Psoas muscle (tissue), 7 donors: ENCODE measurements at regions not wholly inside any gene's neighbourhood (a gene's known extent, or its start where the extent isn't known, plus 50 kb on each side); places are given as distances from the start of the nearest gene placed in this dataset.

Experiments
- ATAC-seq, 4 donors: fragments of 200-7000 bp; cut with Tn5 transposase; one replicate each; pipeline ENCODE4 v1.9.1; 2020; ENCODE audit warnings: moderate library complexity in 3 of 4, mild to moderate bottlenecking in 2 of 4
- DNase-seq, 2 donors: peaks; one replicate each; pipeline ENCODE4 v3.0.0-alpha.2; 2020
- H3K27ac ChIP-seq: fragments of 200-600 bp; one replicate; pipeline ENCODE4 v1.8.0; 2022
- H3K27me3 ChIP-seq, 3 donors: fragments of 200-600 bp in 1 of 3; one replicate each; pipeline versions ENCODE4 v1.6.1 to v1.8.0; 2013 to 2022; ENCODE audit warnings: low read length in 2 of 3, mild to moderate bottlenecking in 2 of 3, moderate library complexity in 1 of 3; ENCODE audit not compliant: insufficient read depth in 3 of 3
- H3K36me3 ChIP-seq, 2 donors: fragments of 200-600 bp in 1 of 2; one replicate each; pipeline versions ENCODE4 v1.6.1 to v1.8.0; 2013 to 2022; ENCODE audit warnings: low read depth in 1 of 2, mild to moderate bottlenecking in 1 of 2, moderate library complexity in 1 of 2; ENCODE audit not compliant: insufficient read depth in 1 of 2
- H3K4me1 ChIP-seq: fragments of 200-600 bp; one replicate; pipeline ENCODE4 v1.8.0; 2022
- H3K4me3 ChIP-seq: fragments of 200-600 bp; one replicate; pipeline ENCODE4 v1.8.0; 2022; ENCODE audit warnings: mild to moderate bottlenecking
- H3K9me3 ChIP-seq: fragments of 200-600 bp; one replicate; pipeline ENCODE4 v1.8.0; 2022
- WGBS, 3 donors: extraction: QIAGEN DNeasy Blood & Tissue Kit; methylation state at CpG; one replicate each; pipeline versions ENCODE4 v1.1.6 to v1.1.7; 2013; 5-methylcytosine and 5-hydroxymethylcytosine counted together
- intact Hi-C, 2 donors: fragments of 100-400 bp; cut with DNase I; formaldehyde crosslinking; loops; one replicate each; pipeline versions ENCODE4 v1.11.0 to v1.14.2; 2022
- TF ChIP-seq, protein P1 (sequence below): fragments of 200-600 bp; IDR thresholded peaks from one replicate; pipeline ENCODE4 v1.8.0; 2022; ENCODE audit warnings: antibody characterized with exemption
- donor health status: healthy with polysubstance abuse.
- donor health status: DM: no; HTN: no; CAD: no; lungs with moderate emphysema.
- donor health status: Bipolar disorder and iron deficiency.
- donor health status: healthy.
- donor health status: DM: yes; HTN: yes; CAD: no.
- donor health status: DM: no; HTN: no; CAD: no.
- donor health status: DM: yes; HTN: yes; CAD: no.

DNA sequence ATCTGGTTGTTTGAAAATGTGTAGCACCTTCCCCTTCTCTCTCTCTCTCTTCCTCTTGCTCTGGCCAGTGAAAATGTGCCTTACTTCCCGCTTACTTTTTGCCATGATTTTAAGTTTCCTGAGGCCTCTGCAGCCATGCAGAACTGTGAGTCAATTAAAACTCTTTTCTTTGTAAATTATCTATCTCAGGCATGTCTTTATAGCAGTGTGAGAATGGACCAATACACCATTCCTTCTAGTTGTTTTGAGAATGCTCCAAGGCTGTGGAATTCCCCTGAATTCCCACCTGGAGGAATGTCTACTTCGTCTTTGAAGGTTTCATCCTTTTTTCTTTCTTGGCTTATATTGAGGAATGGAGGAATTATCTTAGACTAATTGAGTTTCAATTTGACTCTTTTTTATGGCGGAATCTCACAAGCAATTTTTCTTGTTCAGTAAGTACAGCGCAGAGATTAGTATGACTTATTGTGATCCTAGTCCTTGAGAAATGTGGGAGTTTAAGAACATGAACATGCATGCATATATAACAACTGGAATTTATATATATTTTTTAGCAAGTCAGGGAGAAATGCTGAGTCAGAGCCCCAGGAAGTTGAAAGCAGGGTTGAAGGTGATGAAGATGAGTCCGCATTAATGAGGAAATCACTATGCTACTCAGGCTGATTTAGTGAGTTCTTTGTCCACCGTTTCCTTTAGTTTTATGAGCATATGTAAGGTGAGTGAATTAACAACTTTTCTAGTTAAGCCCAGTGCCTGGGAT lies 488.1 kb upstream of the ADAMTS16 start:
- Histone ChIP-seq H3K27ac (no peak overlapping the region), H3K36me3 (no peaks in the 10 kb centered on the region), H3K4me3 (no peak overlapping the region), H3K4me1 (no peaks in the 10 kb centered on the region), H3K9me3 (no peaks in the 10 kb centered on the region), H3K27me3 (no peaks in the 10 kb centered on the region)
- WGBS, 3 donors: 81 to 84% (median 83%) methylated on average over 6 of the region's 6 CpGs
- intact Hi-C loops: no loop called here
- ATAC-seq: no peak
- TF ChIP-seq, protein P1, sequence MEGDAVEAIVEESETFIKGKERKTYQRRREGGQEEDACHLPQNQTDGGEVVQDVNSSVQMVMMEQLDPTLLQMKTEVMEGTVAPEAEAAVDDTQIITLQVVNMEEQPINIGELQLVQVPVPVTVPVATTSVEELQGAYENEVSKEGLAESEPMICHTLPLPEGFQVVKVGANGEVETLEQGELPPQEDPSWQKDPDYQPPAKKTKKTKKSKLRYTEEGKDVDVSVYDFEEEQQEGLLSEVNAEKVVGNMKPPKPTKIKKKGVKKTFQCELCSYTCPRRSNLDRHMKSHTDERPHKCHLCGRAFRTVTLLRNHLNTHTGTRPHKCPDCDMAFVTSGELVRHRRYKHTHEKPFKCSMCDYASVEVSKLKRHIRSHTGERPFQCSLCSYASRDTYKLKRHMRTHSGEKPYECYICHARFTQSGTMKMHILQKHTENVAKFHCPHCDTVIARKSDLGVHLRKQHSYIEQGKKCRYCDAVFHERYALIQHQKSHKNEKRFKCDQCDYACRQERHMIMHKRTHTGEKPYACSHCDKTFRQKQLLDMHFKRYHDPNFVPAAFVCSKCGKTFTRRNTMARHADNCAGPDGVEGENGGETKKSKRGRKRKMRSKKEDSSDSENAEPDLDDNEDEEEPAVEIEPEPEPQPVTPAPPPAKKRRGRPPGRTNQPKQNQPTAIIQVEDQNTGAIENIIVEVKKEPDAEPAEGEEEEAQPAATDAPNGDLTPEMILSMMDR: no peak
- DNase-seq: no peak

DNA sequence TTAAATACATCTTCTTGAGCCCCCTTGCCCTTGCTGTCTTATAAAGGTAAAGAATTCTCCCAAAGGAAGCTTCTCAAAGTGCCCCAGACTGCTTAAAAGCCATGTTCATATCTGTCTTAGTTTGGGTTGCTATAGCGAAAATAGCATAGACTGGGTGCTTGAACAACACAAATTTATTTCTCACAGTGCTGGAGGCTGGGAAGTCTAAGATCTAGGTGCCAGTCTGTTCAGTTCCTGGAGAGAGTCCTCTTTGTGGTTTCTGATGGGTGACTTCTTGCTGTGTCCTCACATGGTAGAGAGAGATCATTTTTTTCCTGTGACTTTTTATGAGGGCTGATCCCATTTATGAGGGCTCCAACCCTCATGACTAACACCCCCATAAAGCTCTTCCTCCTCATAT lies 486.7 kb upstream of the ADAMTS16 start:
- 88 to 97% (median 91%) methylated on average over 1 of the region's 1 CpG for WGBS, 3 donors
- TF ChIP-seq, protein P1: no peak
- H3K4me1 ChIP-seq: no peaks in the 10 kb centered on the region
- intact Hi-C loops: no loop called here
- no peaks in the 10 kb centered on the region for H3K36me3 ChIP-seq
- H3K27ac ChIP-seq: no peak overlapping the region
- no peaks in the 10 kb centered on the region for H3K27me3 ChIP-seq
- ATAC-seq: no peak
- DNase-seq: no peak
- no peak overlapping the region for H3K4me3 ChIP-seq
- H3K9me3 ChIP-seq: no peaks in the 10 kb centered on the region

DNA sequence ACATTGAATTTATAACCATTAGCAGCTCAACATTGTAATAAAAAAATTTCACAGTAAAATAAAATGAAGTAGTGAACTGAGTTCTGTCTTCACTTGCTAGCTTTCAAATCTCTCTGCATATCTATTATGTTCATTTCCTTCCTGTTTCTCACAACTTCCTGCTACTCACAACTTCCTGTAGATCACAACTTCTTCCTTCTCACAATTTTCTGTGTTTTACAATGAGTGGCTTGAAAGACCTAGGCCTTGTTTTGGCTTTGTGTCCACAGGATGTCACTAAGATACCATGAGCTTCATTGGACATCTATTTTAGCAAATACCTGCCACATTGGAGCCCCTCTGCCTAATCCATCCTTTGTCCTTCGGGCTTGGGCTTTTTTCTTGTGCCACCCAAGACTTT lies 480.3 kb upstream of the ADAMTS16 start:
- DNase-seq (no peak), ATAC-seq (no peak)
- 73 to 87% (median 81%) methylated on average over 1 of the region's 1 CpG for WGBS, 3 donors
- Histone ChIP-seq H3K27ac (no peak overlapping the region), H3K36me3 (no peaks in the 10 kb centered on the region), H3K27me3 (no peaks in the 10 kb centered on the region), H3K4me1 (no peaks in the 10 kb centered on the region), H3K4me3 (no peak overlapping the region), H3K9me3 (no peaks in the 10 kb centered on the region)
- intact Hi-C loops: no loop called here
- TF ChIP-seq, protein P1: no peak

DNA sequence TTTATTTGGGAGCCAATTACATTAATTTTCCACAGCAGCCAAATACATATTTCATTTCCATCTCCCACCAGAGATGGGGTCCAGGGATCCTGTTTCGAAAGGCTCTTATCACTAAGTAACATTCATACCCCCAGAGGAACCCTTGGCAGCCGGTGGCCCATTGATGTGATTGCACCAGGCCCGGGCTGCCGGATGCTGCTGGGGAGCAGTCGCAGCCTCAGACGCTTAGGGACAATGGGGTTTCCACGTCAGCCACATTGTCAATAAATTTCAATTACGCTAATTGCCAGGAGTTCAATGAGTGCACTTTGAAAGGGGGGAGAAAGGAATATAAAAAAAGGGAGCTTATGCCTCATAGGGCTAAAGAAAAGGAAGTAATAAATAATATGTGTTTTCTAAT lies 478.8 kb upstream of the ADAMTS16 start:
- 46 to 57% (median 56%) methylated on average over 8 of the region's 8 CpGs for WGBS, 3 donors
- Histone ChIP-seq H3K4me1 (no peaks in the 10 kb centered on the region), H3K36me3 (no peaks in the 10 kb centered on the region), H3K27ac (no peak overlapping the region), H3K9me3 (no peaks in the 10 kb centered on the region), H3K27me3 (no peaks in the 10 kb centered on the region), H3K4me3 (no peak overlapping the region)
- ATAC-seq: no peak
- intact Hi-C loops: no loop called here
- no peak for DNase-seq
- TF ChIP-seq, protein P1: no peak

DNA sequence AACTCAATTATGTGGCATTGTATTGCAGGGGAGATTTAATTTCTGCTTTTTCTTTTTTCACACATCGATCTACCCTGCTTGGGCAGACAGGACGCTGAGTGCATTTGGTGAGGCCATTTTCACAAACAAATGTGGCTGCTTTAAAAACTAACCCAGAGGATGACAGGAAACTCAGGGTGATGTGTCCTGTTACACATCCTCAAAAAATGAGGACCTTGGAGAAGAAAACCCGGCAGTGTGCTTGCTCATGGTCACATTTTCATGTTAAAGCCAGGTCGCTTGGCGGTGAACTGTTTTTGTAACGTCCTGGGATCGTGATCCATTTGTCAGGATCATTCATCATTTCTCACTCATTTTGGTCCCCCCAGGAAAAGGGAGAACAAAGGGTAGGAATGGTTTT lies 478.3 kb upstream of the ADAMTS16 start:
- Histone ChIP-seq H3K27me3 (no peaks in the 10 kb centered on the region), H3K4me3 (no peak overlapping the region), H3K36me3 (no peaks in the 10 kb centered on the region), H3K4me1 (no peaks in the 10 kb centered on the region), H3K27ac (no peak overlapping the region), H3K9me3 (no peaks in the 10 kb centered on the region)
- 47 to 58% (median 52%) methylated on average over 7 of the region's 7 CpGs for WGBS, 3 donors
- no peak for DNase-seq
- TF ChIP-seq, protein P1: no peak
- intact Hi-C loops: no loop called here
- no peak for ATAC-seq
